ENCODE measurements at regions not wholly inside any gene's neighbourhood (a gene's known extent, or its start where the extent isn't known, plus 50 kb on each side); places are given as distances from the start of the nearest gene placed in this dataset.
A peak's percentile ranks its signal among the peaks of the same experiment; 100 is the strongest.

- no peaks in the 10 kb centered on the region for H3K79me2 ChIP-seq (replicated peaks; ENCODE audit: insufficient read depth)
- Mint-ChIP-seq H3K27me3 (ENCODE audit: insufficient read depth, low read depth, poor library complexity) (no peaks in the 10 kb centered on the region), H3K4me3 (no peak overlapping the region), H3K27ac (no peak overlapping the region), H3K36me3 (ENCODE audit: low read depth) (no peaks in the 10 kb centered on the region), H3K4me1 (peaks cover 9% of the 10 kb centered on the region), H3K9me3 (no peaks in the 10 kb centered on the region)
- DNase-seq (ENCODE audit: low spot score), result peak; percentile 37
- no peak overlapping the region for H2AFZ ChIP-seq
- no peak overlapping the region for H3K27ac ChIP-seq (ENCODE audit: low read depth)
- no peaks in the 10 kb centered on the region for H3K27me3 ChIP-seq (ENCODE audit: insufficient read depth)
- no peak overlapping the region for H3K4me3 ChIP-seq
- TF ChIP-seq STAT1 (IDR thresholded peaks at IDR 0.05; ENCODE audit: unreplicated experiment) (no peak), ZNF331 (CRISPR knock-in tag; IDR thresholded peaks at IDR 0.05; ENCODE audit: low read depth) (no peak), POLR2AphosphoS5 (IDR thresholded peaks at IDR 0.05; ENCODE audit: low read depth) (no peak)
- TF ChIP-seq, protein P1, sequence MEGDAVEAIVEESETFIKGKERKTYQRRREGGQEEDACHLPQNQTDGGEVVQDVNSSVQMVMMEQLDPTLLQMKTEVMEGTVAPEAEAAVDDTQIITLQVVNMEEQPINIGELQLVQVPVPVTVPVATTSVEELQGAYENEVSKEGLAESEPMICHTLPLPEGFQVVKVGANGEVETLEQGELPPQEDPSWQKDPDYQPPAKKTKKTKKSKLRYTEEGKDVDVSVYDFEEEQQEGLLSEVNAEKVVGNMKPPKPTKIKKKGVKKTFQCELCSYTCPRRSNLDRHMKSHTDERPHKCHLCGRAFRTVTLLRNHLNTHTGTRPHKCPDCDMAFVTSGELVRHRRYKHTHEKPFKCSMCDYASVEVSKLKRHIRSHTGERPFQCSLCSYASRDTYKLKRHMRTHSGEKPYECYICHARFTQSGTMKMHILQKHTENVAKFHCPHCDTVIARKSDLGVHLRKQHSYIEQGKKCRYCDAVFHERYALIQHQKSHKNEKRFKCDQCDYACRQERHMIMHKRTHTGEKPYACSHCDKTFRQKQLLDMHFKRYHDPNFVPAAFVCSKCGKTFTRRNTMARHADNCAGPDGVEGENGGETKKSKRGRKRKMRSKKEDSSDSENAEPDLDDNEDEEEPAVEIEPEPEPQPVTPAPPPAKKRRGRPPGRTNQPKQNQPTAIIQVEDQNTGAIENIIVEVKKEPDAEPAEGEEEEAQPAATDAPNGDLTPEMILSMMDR (conservative IDR thresholded peaks at IDR 0.05; ENCODE audit: low read depth in 2 of 2), result peak; percentile 41 to 53; a peak in 3 of 4 replicates
- H4K20me1 ChIP-seq (replicated peaks; ENCODE audit: insufficient read depth), result no peaks in the 10 kb centered on the region
- peaks cover 3% of the 10 kb centered on the region; the same call in 1 of the 2 replicates for H3K4me1 ChIP-seq (ENCODE audit: insufficient read depth)
- no peaks in the 10 kb centered on the region for H3K36me3 ChIP-seq (ENCODE audit: insufficient read depth)
- H3K4me2 ChIP-seq, result no peak overlapping the region
- no peaks in the 10 kb centered on the region for H3F3A ChIP-seq (replicated peaks; ENCODE audit: low read depth)
- no peak for ATAC-seq
- peaks cover 4% of the 10 kb centered on the region; the same call in 1 of the 2 replicates for H3K9me2 ChIP-seq (ENCODE audit: insufficient read depth)
Observed at GRCh38 chr5:113891491-113891890, 378.0 kb downstream of the YTHDC2 start.

GRCh38 chr5:113896789-113897188 lies 383.3 kb downstream of the YTHDC2 start:
- no peaks in the 10 kb centered on the region for H3K9me2 ChIP-seq (ENCODE audit: insufficient read depth)
- Mint-ChIP-seq H3K4me3 (no peak overlapping the region), H3K27me3 (ENCODE audit: insufficient read depth, low read depth, poor library complexity) (no peaks in the 10 kb centered on the region), H3K27ac (no peak overlapping the region), H3K9me3 (no peaks in the 10 kb centered on the region), H3K4me1 (peaks cover under 1% of the 10 kb centered on the region), H3K36me3 (ENCODE audit: low read depth) (no peaks in the 10 kb centered on the region)
- DNase-seq (ENCODE audit: low spot score), result no peak
- no peaks in the 10 kb centered on the region for H3K27me3 ChIP-seq (ENCODE audit: insufficient read depth)
- no peaks in the 10 kb centered on the region for H3F3A ChIP-seq (replicated peaks; ENCODE audit: low read depth)
- no peaks in the 10 kb centered on the region for H3K36me3 ChIP-seq (ENCODE audit: insufficient read depth)
- H3K4me3 ChIP-seq, result no peak overlapping the region
- H3K27ac ChIP-seq (ENCODE audit: low read depth), result no peak overlapping the region
- H2AFZ ChIP-seq, result no peak overlapping the region
- no peaks in the 10 kb centered on the region for H4K20me1 ChIP-seq (replicated peaks; ENCODE audit: insufficient read depth)
- no peak for ATAC-seq
- H3K79me2 ChIP-seq (replicated peaks; ENCODE audit: insufficient read depth), result no peaks in the 10 kb centered on the region
- no peak overlapping the region for H3K4me2 ChIP-seq
- peaks cover 3% of the 10 kb centered on the region; the same call in 1 of the 2 replicates for H3K4me1 ChIP-seq (ENCODE audit: insufficient read depth)
- TF ChIP-seq STAT1 (IDR thresholded peaks at IDR 0.05; ENCODE audit: unreplicated experiment) (no peak), EZH2phosphoT487 (IDR thresholded peaks at IDR 0.05; ENCODE audit: unreplicated experiment) (no peak)
- TF ChIP-seq, protein P2, sequence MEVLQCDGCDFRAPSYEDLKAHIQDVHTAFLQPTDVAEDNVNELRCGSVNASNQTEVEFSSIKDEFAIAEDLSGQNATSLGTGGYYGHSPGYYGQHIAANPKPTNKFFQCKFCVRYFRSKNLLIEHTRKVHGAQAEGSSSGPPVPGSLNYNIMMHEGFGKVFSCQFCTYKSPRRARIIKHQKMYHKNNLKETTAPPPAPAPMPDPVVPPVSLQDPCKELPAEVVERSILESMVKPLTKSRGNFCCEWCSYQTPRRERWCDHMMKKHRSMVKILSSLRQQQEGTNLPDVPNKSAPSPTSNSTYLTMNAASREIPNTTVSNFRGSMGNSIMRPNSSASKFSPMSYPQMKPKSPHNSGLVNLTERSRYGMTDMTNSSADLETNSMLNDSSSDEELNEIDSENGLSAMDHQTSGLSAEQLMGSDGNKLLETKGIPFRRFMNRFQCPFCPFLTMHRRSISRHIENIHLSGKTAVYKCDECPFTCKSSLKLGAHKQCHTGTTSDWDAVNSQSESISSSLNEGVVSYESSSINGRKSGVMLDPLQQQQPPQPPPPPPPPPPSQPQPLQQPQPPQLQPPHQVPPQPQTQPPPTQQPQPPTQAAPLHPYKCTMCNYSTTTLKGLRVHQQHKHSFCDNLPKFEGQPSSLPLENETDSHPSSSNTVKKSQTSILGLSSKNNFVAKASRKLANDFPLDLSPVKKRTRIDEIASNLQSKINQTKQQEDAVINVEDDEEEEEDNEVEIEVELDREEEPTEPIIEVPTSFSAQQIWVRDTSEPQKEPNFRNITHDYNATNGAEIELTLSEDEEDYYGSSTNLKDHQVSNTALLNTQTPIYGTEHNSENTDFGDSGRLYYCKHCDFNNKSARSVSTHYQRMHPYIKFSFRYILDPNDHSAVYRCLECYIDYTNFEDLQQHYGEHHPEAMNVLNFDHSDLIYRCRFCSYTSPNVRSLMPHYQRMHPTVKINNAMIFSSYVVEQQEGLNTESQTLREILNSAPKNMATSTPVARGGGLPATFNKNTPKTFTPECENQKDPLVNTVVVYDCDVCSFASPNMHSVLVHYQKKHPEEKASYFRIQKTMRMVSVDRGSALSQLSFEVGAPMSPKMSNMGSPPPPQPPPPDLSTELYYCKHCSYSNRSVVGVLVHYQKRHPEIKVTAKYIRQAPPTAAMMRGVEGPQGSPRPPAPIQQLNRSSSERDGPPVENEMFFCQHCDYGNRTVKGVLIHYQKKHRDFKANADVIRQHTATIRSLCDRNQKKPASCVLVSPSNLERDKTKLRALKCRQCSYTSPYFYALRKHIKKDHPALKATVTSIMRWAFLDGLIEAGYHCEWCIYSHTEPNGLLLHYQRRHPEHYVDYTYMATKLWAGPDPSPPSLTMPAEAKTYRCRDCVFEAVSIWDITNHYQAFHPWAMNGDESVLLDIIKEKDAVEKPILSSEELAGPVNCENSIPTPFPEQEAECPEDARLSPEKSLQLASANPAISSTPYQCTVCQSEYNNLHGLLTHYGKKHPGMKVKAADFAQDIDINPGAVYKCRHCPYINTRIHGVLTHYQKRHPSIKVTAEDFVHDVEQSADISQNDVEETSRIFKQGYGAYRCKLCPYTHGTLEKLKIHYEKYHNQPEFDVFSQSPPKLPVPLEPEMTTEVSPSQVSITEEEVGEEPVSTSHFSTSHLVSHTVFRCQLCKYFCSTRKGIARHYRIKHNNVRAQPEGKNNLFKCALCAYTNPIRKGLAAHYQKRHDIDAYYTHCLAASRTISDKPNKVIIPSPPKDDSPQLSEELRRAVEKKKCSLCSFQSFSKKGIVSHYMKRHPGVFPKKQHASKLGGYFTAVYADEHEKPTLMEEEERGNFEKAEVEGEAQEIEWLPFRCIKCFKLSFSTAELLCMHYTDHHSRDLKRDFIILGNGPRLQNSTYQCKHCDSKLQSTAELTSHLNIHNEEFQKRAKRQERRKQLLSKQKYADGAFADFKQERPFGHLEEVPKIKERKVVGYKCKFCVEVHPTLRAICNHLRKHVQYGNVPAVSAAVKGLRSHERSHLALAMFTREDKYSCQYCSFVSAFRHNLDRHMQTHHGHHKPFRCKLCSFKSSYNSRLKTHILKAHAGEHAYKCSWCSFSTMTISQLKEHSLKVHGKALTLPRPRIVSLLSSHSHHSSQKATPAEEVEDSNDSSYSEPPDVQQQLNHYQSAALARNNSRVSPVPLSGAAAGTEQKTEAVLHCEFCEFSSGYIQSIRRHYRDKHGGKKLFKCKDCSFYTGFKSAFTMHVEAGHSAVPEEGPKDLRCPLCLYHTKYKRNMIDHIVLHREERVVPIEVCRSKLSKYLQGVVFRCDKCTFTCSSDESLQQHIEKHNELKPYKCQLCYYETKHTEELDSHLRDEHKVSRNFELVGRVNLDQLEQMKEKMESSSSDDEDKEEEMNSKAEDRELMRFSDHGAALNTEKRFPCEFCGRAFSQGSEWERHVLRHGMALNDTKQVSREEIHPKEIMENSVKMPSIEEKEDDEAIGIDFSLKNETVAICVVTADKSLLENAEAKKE (CRISPR knock-in tag; IDR thresholded peaks at IDR 0.05), result no peak
- TF ChIP-seq, protein P3, sequence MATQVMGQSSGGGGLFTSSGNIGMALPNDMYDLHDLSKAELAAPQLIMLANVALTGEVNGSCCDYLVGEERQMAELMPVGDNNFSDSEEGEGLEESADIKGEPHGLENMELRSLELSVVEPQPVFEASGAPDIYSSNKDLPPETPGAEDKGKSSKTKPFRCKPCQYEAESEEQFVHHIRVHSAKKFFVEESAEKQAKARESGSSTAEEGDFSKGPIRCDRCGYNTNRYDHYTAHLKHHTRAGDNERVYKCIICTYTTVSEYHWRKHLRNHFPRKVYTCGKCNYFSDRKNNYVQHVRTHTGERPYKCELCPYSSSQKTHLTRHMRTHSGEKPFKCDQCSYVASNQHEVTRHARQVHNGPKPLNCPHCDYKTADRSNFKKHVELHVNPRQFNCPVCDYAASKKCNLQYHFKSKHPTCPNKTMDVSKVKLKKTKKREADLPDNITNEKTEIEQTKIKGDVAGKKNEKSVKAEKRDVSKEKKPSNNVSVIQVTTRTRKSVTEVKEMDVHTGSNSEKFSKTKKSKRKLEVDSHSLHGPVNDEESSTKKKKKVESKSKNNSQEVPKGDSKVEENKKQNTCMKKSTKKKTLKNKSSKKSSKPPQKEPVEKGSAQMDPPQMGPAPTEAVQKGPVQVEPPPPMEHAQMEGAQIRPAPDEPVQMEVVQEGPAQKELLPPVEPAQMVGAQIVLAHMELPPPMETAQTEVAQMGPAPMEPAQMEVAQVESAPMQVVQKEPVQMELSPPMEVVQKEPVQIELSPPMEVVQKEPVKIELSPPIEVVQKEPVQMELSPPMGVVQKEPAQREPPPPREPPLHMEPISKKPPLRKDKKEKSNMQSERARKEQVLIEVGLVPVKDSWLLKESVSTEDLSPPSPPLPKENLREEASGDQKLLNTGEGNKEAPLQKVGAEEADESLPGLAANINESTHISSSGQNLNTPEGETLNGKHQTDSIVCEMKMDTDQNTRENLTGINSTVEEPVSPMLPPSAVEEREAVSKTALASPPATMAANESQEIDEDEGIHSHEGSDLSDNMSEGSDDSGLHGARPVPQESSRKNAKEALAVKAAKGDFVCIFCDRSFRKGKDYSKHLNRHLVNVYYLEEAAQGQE (IDR thresholded peaks at IDR 0.05; ENCODE audit: unreplicated experiment), result no peak
- TF ChIP-seq, protein P1 (conservative IDR thresholded peaks at IDR 0.05; ENCODE audit: low read depth in 2 of 2), result no peak
